ENCODE measurements at regions not wholly inside any gene's neighbourhood (a gene's known extent, or its start where the extent isn't known, plus 50 kb on each side); places are given as distances from the start of the nearest gene placed in this dataset.

- ATAC-seq (replicated peaks in 6 of 8) = no peak
- in situ Hi-C loops (cut with MboI; ENCODE audit: low pct_unique_long_range_greater_than_20kb in 2 of 9, low sequenced_read_pairs in 9 of 9, unreplicated experiment in 9 of 9) = no loop called here
- 60 to 90% (median 74%) methylated on average over 1 to 2 of the region's 2 CpGs; no CpG with 5 or more reads in 6 of the 10 experiments for WGBS, 10 experiments
- Histone ChIP-seq H3K27ac (no peak overlapping the region), H3K4me1 (replicated peaks in 1 of 2) (no peaks in the 10 kb centered on the region), H3K4me3 (no peak overlapping the region)
Observed at GRCh38 chr21:32122082-32122481, 156.8 kb downstream of the MIS18A start.

GRCh38 chr21:32120230-32120629 is 158.6 kb downstream of the MIS18A start:
- Histone ChIP-seq H3K4me3 (no peak overlapping the region), H3K4me1 (replicated peaks in 1 of 2) (no peaks in the 10 kb centered on the region), H3K27ac (no peak overlapping the region)
- in situ Hi-C loops (cut with MboI; ENCODE audit: low pct_unique_long_range_greater_than_20kb in 2 of 9, low sequenced_read_pairs in 9 of 9, unreplicated experiment in 9 of 9) = no loop called here
- 15 to 100% (median 81%) methylated on average over 1 to 3 of the region's 3 CpGs for WGBS, 10 experiments
- peak in 3 of 8 experiments; percentile 14 to 91 (median 46) for ATAC-seq (replicated peaks in 6 of 8)

GRCh38 chr21:32119811-32120210 is 159.0 kb downstream of the MIS18A start:
- Histone ChIP-seq H3K27ac (no peak overlapping the region), H3K4me3 (no peak overlapping the region), H3K4me1 (replicated peaks in 1 of 2) (no peaks in the 10 kb centered on the region)
- peak in 1 of 8 experiments; percentile 34 for ATAC-seq (replicated peaks in 6 of 8)
- 36 to 100% (median 100%) methylated on average over 1 of the region's 1 CpG; no CpG with 5 or more reads in 1 of the 10 experiments for WGBS, 10 experiments
- in situ Hi-C loops (cut with MboI; ENCODE audit: low pct_unique_long_range_greater_than_20kb in 2 of 9, low sequenced_read_pairs in 9 of 9, unreplicated experiment in 9 of 9) = no loop called here

GRCh38 chr21:32119389-32119788 is 159.5 kb downstream of the MIS18A start:
- no peak for ATAC-seq (replicated peaks in 6 of 8)
- H3K4me1 ChIP-seq (replicated peaks in 1 of 2) = no peaks in the 10 kb centered on the region
- no peak overlapping the region for H3K27ac ChIP-seq
- in situ Hi-C loops (cut with MboI; ENCODE audit: low pct_unique_long_range_greater_than_20kb in 2 of 9, low sequenced_read_pairs in 9 of 9, unreplicated experiment in 9 of 9) = no loop called here
- 0 to 100% (median 63%) methylated on average over 1 to 4 of the region's 4 CpGs; no CpG with 5 or more reads in 2 of the 10 experiments for WGBS, 10 experiments
- H3K4me3 ChIP-seq = no peak overlapping the region

- 0 to 90% (median 67%) methylated on average over 1 to 6 of the region's 11 CpGs; no CpG with 5 or more reads in 1 of the 10 experiments for WGBS, 10 experiments
- Histone ChIP-seq H3K4me1 (replicated peaks in 1 of 2) (no peaks in the 10 kb centered on the region), H3K27ac (no peak overlapping the region), H3K4me3 (no peak overlapping the region)
- in situ Hi-C loops (cut with MboI; ENCODE audit: low pct_unique_long_range_greater_than_20kb in 2 of 9, low sequenced_read_pairs in 9 of 9, unreplicated experiment in 9 of 9) = no loop called here
- peak in 3 of 8 experiments; percentile 41 to 66 (median 63) for ATAC-seq (replicated peaks in 6 of 8)
Observed at GRCh38 chr21:32114419-32115035, 164.3 kb downstream of the MIS18A start.

- in situ Hi-C loops (cut with MboI; ENCODE audit: low pct_unique_long_range_greater_than_20kb in 2 of 9, low sequenced_read_pairs in 9 of 9, unreplicated experiment in 9 of 9) = no loop called here
- no peak overlapping the region for H3K27ac ChIP-seq
- WGBS, 10 experiments = 67 to 100% (median 85%) methylated on average over 1 to 3 of the region's 3 CpGs; no CpG with 5 or more reads in 1 of the 10 experiments
- H3K4me3 ChIP-seq = no peak overlapping the region
- no peak for ATAC-seq (replicated peaks in 6 of 8)
- H3K4me1 ChIP-seq (replicated peaks in 1 of 2) = no peaks in the 10 kb centered on the region
Observed at GRCh38 chr21:32113486-32113885, 165.4 kb downstream of the MIS18A start.

- Histone ChIP-seq H3K4me3 (no peak overlapping the region), H3K4me1 (replicated peaks in 1 of 2) (no peaks in the 10 kb centered on the region), H3K27ac (no peak overlapping the region)
- in situ Hi-C loops (cut with MboI; ENCODE audit: low pct_unique_long_range_greater_than_20kb in 2 of 9, low sequenced_read_pairs in 9 of 9, unreplicated experiment in 9 of 9) = no loop called here
- 0 to 100% (median 81%) methylated on average over 1 of the region's 1 CpG; no CpG with 5 or more reads in 4 of the 10 experiments for WGBS, 10 experiments
- no peak for ATAC-seq (replicated peaks in 6 of 8)
Observed at GRCh38 chr21:32112195-32112594, 166.7 kb downstream of the MIS18A start.

- in situ Hi-C loops (cut with MboI; ENCODE audit: low pct_unique_long_range_greater_than_20kb in 2 of 9, low sequenced_read_pairs in 9 of 9, unreplicated experiment in 9 of 9) = no loop called here
- no peak overlapping the region for H3K4me3 ChIP-seq
- no peak for ATAC-seq (replicated peaks in 6 of 8)
- H3K4me1 ChIP-seq (replicated peaks in 1 of 2) = no peaks in the 10 kb centered on the region
- WGBS, 10 experiments = 47 to 100% (median 80%) methylated on average over 1 to 2 of the region's 2 CpGs
- H3K27ac ChIP-seq = no peak overlapping the region
Observed at GRCh38 chr21:32108566-32108965, 170.3 kb downstream of the MIS18A start.

- H3K27ac ChIP-seq = no peak overlapping the region
- in situ Hi-C loops (cut with MboI; ENCODE audit: low pct_unique_long_range_greater_than_20kb in 2 of 9, low sequenced_read_pairs in 9 of 9, unreplicated experiment in 9 of 9) = no loop called here
- WGBS, 10 experiments = 33 to 100% (median 100%) methylated on average over 1 of the region's 1 CpG; no CpG with 5 or more reads in 1 of the 10 experiments
- H3K4me3 ChIP-seq = no peak overlapping the region
- H3K4me1 ChIP-seq (replicated peaks in 1 of 2) = no peaks in the 10 kb centered on the region
- ATAC-seq (replicated peaks in 6 of 8) = no peak
Observed at GRCh38 chr21:32103361-32103760, 175.5 kb downstream of the MIS18A start.

GRCh38 chr21:32102426-32102825 is 176.4 kb downstream of the MIS18A start:
- 60 to 100% (median 81%) methylated on average over 1 of the region's 1 CpG; no CpG with 5 or more reads in 6 of the 10 experiments for WGBS, 10 experiments
- in situ Hi-C loops (cut with MboI; ENCODE audit: low pct_unique_long_range_greater_than_20kb in 2 of 9, low sequenced_read_pairs in 9 of 9, unreplicated experiment in 9 of 9) = no loop called here
- no peak overlapping the region for H3K4me3 ChIP-seq
- H3K4me1 ChIP-seq (replicated peaks in 1 of 2) = no peaks in the 10 kb centered on the region
- ATAC-seq (replicated peaks in 6 of 8) = no peak
- H3K27ac ChIP-seq = no peak overlapping the region

GRCh38 chr21:32101277-32101676 is 177.6 kb downstream of the MIS18A start:
- in situ Hi-C loops (cut with MboI; ENCODE audit: low pct_unique_long_range_greater_than_20kb in 2 of 9, low sequenced_read_pairs in 9 of 9, unreplicated experiment in 9 of 9) = no loop called here
- H3K4me3 ChIP-seq = no peak overlapping the region
- no peak overlapping the region for H3K27ac ChIP-seq
- 13 to 83% (median 73%) methylated on average over 1 to 3 of the region's 3 CpGs; no CpG with 5 or more reads in 1 of the 10 experiments for WGBS, 10 experiments
- no peak for ATAC-seq (replicated peaks in 6 of 8)
- H3K4me1 ChIP-seq (replicated peaks in 1 of 2) = no peaks in the 10 kb centered on the region

- WGBS, 10 experiments = 66 to 78% (median 67%) methylated on average over 3 to 5 of the region's 5 CpGs; no CpG with 5 or more reads in 7 of the 10 experiments
- Histone ChIP-seq H3K4me1 (replicated peaks in 1 of 2) (no peaks in the 10 kb centered on the region), H3K4me3 (no peak overlapping the region), H3K27ac (no peak overlapping the region)
- in situ Hi-C loops (cut with MboI; ENCODE audit: low pct_unique_long_range_greater_than_20kb in 2 of 9, low sequenced_read_pairs in 9 of 9, unreplicated experiment in 9 of 9) = no loop called here
- no peak for ATAC-seq (replicated peaks in 6 of 8)
Observed at GRCh38 chr21:32100423-32100822, 178.4 kb downstream of the MIS18A start.

- H3K27ac ChIP-seq = no peak overlapping the region
- no peak overlapping the region for H3K4me3 ChIP-seq
- WGBS, 10 experiments = 58 to 96% (median 69%) methylated on average over 1 to 5 of the region's 5 CpGs; no CpG with 5 or more reads in 3 of the 10 experiments
- no peaks in the 10 kb centered on the region for H3K4me1 ChIP-seq (replicated peaks in 1 of 2)
- ATAC-seq (replicated peaks in 6 of 8) = no peak
- in situ Hi-C loops (cut with MboI; ENCODE audit: low pct_unique_long_range_greater_than_20kb in 2 of 9, low sequenced_read_pairs in 9 of 9, unreplicated experiment in 9 of 9) = loop anchor here in 2 of 9 experiments (25.0 kb wide), 2 partner anchors 87 to 113 kb away; no protein-coding TSS in a partner anchor
Observed at GRCh38 chr21:32099812-32100416, 178.9 kb downstream of the MIS18A start.
